HG03432 (cell line): ENCODE measurements at regions not wholly inside any gene's neighbourhood (a gene's known extent, or its start where the extent isn't known, plus 50 kb on each side); places are given as distances from the start of the nearest gene placed in this dataset.

Experiments used
- ATAC-seq: cut with Tn5 transposase; IDR thresholded peaks from one replicate; pipeline ENCODE4 v1.9.1; 2021; ENCODE audit warnings: mild to moderate bottlenecking, moderate library complexity; ENCODE audit not compliant: unreplicated experiment

DNA sequence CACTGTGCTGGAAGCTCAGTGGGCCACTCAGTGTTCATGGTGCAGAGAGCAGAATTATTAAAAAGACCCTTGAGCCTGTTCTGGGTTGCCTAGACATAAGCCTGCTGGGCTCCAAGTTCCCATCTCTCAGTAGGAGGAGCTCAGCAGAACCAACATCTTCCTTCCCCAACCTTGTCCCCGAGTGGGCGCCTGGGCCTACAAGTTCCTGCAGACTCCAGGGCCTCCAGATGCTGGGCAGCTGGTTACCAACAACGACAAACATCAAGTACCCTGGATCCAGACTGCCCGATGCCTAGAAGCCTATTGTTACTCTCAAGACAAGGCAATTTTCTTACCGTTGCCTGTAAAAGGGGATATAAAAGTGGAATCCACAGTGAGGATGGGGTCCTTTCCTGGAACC lies 214.2 kb downstream of the HAUS1 start:
- ATAC-seq: no peak

GRCh38 chr18:46319783-46320182 lies 215.6 kb downstream of the HAUS1 start:
- no peak for ATAC-seq

- no peak for ATAC-seq
Measured at GRCh38 chr18:46320297-46320696, 216.1 kb downstream of the HAUS1 start.

DNA sequence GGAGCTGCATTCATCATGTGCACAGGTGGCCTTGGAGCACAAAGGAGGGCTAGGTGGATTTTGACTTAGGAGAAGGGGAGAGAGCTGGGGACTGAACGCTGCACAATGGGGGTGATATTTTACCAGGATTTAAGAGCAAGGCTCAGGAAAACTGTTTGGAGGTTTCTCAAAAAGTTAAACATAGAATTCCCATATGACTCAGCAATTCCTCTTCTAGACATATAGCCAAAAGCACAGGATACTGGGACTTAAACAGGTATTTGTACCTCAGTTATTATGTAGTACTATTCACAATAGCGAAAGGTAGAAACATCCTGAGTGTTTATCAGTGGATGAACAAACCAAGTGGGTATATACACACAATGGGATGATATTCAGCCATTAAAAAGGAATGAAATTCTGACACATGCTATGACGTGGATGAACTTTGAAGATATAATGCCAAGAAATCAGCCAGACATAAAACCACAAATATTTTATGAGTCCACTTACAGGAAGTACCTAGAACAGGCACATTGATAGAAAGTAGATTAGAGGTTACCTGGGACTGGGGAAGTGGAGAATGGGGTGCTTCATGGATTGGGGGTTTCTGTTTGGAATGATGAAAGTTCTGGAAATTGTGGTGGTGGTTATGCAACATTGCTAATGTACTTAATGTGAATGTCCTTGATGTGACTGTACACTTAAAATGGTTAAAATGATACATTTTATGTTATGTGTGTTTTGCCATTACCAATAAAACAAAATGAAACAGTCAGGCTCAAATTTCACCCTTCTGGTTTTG lies 216.9 kb downstream of the HAUS1 start:
- ATAC-seq: no peak

DNA sequence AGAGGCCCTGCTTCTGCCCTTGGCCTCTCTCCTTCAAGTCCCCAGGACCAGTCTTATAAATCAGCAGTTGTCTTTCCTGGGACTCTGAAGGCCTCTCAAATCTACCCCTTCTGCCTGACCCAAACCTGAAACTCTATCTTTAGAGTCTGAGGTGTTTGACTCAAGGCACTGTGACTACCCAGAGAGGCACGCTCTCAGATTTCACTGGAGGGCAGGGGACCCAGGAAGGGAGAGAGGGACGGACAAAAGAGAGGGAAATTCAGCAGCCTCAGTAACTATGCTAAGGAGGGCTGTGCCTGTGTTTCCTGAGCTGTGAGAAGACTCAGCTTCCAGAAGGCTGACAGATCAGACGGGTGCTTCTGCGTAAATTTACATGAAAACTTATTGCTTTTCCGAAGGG lies 217.8 kb downstream of the HAUS1 start:
- no peak for ATAC-seq

- no peak for ATAC-seq
Measured at GRCh38 chr18:46322411-46322891, 218.3 kb downstream of the HAUS1 start.

- no peak for ATAC-seq
Measured at GRCh38 chr18:46322941-46323340, 218.8 kb downstream of the HAUS1 start.

DNA sequence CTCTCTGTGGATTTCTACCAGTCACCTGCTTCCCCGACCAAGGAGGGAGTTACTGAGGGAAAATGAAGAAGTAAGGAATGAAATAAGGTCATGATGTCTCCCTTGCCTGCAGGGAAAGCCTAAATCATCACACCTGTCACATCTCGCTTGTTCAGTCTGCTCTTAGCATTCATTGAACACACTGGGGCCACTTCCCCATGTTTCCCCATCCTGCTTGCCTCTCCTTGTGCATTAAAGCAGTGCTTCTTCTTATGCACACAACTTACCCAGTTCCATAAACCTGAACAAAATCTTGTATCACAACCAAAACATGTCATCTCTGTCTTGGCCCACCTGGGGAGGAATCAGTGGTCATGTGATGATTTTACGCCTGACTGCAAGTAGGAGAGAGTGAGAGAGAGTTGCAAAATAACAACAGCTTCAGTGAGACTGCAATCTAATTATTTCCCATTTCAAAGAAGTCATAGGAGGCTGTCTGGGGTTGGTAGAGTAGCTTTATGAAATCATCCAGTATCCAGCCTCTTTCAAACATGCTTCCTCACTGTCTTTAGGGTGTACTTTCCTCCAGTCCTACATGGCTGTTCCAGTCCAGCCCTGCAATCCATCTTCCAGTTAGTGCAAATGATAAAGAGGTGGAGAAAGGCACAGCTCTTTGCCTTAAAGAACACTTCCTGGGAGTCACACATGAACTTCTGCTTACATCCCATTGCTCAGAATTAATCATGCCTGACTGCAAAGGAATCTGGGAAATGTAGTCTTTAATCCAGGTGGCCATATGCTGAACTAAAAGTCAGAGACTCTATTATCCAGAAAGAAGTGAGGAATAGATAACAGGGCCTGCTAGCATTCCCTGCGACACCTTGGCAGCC lies 220.1 kb downstream of the HAUS1 start:
- ATAC-seq: no peak

DNA sequence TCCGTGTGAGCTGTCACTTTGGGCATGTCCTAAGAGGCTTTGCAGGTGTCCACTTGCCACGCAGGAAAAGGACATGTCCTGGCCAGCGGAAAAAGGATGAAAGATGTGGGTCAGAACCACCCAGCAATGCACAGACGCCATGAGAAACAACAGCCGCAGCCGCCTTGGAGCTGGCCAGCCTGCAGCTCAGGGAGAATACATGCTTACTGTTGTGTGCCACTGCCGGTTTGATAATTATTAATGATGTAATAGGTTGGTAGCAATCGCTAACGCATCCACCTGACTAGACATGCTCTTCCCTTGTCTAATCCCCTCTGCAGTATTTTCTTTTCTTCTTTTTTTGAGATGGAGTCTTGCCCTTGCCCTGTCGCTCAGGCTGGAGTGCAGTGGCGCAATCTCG lies 221.7 kb downstream of the HAUS1 start:
- ATAC-seq: no peak

- ATAC-seq: no peak
Measured at GRCh38 chr18:46329736-46330246, 225.6 kb downstream of the HAUS1 start.

DNA sequence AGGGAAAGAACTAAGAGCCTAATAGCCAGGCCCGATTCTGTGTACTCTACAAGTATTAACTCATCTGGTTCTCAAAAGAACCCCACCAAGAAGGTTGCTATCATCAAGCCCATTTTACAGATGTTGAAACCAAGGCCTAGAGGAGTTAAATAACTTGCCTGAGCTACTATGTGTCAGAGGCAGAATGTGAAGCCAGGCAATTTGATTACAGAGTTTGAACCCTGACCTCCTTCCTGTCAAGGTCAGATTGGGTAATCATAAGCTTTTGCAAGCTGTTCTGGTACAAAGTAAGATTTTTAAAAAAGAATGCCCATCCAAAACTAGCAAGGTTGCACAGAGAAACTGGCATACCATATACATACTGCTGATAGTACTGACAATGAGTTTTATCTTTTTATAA lies 227.1 kb downstream of the HAUS1 start:
- ATAC-seq: no peak

GRCh38 chr18:46332286-46332801 lies 228.2 kb downstream of the HAUS1 start:
- ATAC-seq: no peak

DNA sequence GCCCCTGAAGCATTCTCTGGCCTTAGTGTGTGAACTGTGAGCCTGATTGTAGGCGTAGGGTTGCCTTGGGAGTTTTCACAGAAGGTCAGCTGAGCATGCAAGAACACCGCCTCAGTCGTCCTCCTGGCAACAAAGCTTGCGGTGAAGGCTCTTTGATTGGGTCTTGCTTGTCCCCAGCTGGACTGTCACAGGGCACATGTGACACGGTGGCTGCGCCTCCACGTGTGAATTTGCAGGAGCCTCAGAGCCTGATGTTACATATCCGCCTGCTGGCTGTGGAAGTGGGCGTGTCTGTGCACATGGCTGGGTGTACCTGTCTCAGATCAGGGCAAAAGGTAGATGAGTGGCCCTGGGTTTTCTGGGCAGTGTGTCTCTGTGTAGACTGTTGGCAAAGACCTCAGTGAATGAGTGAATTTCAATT lies 228.7 kb downstream of the HAUS1 start:
- no peak for ATAC-seq

GRCh38 chr18:46333431-46334135 lies 229.4 kb downstream of the HAUS1 start:
- ATAC-seq: no peak

GRCh38 chr18:46334868-46335281 lies 230.7 kb downstream of the HAUS1 start:
- ATAC-seq: no peak

GRCh38 chr18:46335534-46336101 lies 231.4 kb downstream of the HAUS1 start:
- no peak for ATAC-seq

GRCh38 chr18:46336278-46337111 lies 232.3 kb downstream of the HAUS1 start:
- ATAC-seq: no peak

GRCh38 chr18:46337271-46337670 lies 233.1 kb downstream of the HAUS1 start:
- ATAC-seq: no peak

DNA sequence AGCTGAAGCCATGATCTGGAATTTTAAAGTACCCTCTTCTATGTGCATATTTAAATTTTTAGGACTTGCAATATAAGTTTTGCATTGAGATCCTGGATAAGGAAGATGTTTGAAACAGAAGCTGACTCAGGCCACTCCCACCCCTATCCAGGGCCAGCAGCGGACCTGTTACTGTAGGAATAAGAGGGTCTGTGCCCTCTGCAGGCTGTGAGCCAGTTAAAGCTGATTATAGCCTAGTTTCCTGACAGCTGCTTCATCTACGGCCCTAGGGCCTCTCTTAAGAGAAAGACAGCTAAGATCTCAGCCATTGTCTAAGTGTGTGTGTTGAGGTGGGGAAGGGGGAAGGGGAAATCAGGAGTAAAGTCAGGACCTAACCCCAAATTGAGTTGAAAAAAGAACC lies 234.0 kb downstream of the HAUS1 start:
- no peak for ATAC-seq

DNA sequence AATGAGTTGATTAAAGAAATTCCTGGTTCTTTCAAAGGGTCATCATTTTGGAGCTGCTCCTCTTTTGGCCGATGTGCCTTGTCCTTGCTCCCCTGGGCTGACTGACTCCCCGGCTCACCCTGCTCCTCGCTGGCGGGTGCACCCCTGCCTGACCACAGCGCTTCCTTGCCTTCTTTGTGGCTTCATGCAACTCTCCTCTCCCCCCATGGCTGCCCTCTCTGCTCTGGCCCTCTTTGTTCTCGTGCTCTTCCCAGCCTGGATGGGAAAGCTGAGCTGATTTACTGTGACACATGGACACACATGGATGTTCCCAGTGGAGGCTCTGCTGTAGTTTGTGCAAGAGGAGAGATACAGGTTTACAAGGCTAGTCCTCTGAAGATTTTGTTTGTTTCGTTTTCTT lies 234.6 kb downstream of the HAUS1 start:
- ATAC-seq: no peak
